IMR-90 (cell line): ENCODE measurements at regions not wholly inside any gene's neighbourhood (a gene's known extent, or its start where the extent isn't known, plus 50 kb on each side); places are given as distances from the start of the nearest gene placed in this dataset.

Source experiments
- BHLHE40 ChIP-seq: fragments of 150-350 bp; IDR thresholded peaks from 2 replicates; pipeline ENCODE4 v1.6.1; 2016; ENCODE audit warnings: mild to moderate bottlenecking, low read depth, low read length
- CEBPB ChIP-seq: IDR thresholded peaks from 2 replicates; pipeline ENCODE4 v1.6.1; 2012; ENCODE audit warnings: low read depth, low read length, improper control_type of control experiment
- CHD1 ChIP-seq: IDR thresholded peaks from 2 replicates; pipeline ENCODE4 v1.6.1; 2012; ENCODE audit warnings: low read depth, low read length, improper control_type of control experiment
- CTCF ChIP-seq: conservative IDR thresholded peaks from 2 replicates; pipeline ENCODE4 v1.5.1; 2012; ENCODE audit warnings: mild to moderate bottlenecking, low read depth, low read length, improper control_type of control experiment
- FOS ChIP-seq: fragments of 150-350 bp; IDR thresholded peaks from 2 replicates; pipeline ENCODE4 v1.6.1; 2016; ENCODE audit warnings: low read depth, low read length
- MAFK ChIP-seq: IDR thresholded peaks from 2 replicates; pipeline ENCODE4 v1.6.1; 2012; ENCODE audit warnings: low read depth, low read length, improper control_type of control experiment
- MAZ ChIP-seq: IDR thresholded peaks from 2 replicates; pipeline ENCODE4 v1.6.1; 2012; ENCODE audit warnings: low read depth, mild to moderate bottlenecking, low read length, improper control_type of control experiment, moderate library complexity, borderline replicate concordance
- MXI1 ChIP-seq: IDR thresholded peaks from 2 replicates; pipeline ENCODE4 v1.6.1; 2012; ENCODE audit warnings: low read depth, mild to moderate bottlenecking, low read length, moderate library complexity, borderline replicate concordance
- NFE2L2 ChIP-seq: fragments of 150-350 bp; IDR thresholded peaks from 2 replicates; pipeline ENCODE4 v1.6.1; 2016; ENCODE audit warnings: low read depth, mild to moderate bottlenecking, low read length
- POLR2A ChIP-seq: IDR thresholded peaks from 2 replicates; pipeline ENCODE4 v1.6.1; 2012; ENCODE audit warnings: mild to moderate bottlenecking, low read depth, low read length
- RAD21 ChIP-seq: IDR thresholded peaks from 2 replicates; pipeline ENCODE4 v1.6.1; 2012; ENCODE audit warnings: low read length, improper control_type of control experiment
- RCOR1 ChIP-seq: IDR thresholded peaks from 2 replicates; pipeline ENCODE4 v1.6.1; 2012; ENCODE audit warnings: mild to moderate bottlenecking, low read length, improper control_type of control experiment; ENCODE audit not compliant: insufficient replicate concordance
- SMC3 ChIP-seq: fragments of 150-350 bp; IDR thresholded peaks from 2 replicates; pipeline ENCODE4 v1.6.1; 2016; ENCODE audit warnings: low read depth, mild to moderate bottlenecking, antibody characterized with exemption, low read length, moderate library complexity

- TF ChIP-seq SMC3 = no peak
- no peak for TF ChIP-seq CTCF
- no peak for TF ChIP-seq FOS
- TF ChIP-seq POLR2A = no peak
- TF ChIP-seq MAFK = peak; percentile 86
- no peak for TF ChIP-seq CHD1
- TF ChIP-seq NFE2L2 = no peak
- no peak for TF ChIP-seq RAD21
- no peak for TF ChIP-seq MAZ
- no peak for TF ChIP-seq RCOR1
- no peak for TF ChIP-seq BHLHE40
- TF ChIP-seq MXI1 = no peak
- TF ChIP-seq CEBPB = no peak
Measured at GRCh38 chr2:107027810-107028209, 141.8 kb upstream of the ST6GAL2 start.
